ENCODE measurements at regions not wholly inside any gene's neighbourhood (a gene's known extent, or its start where the extent isn't known, plus 50 kb on each side); places are given as distances from the start of the nearest gene placed in this dataset.
"Not testable (repeated sequence)": the region's sequence is repeated elsewhere in the genome, so short reads cannot be mapped to it uniquely, and the experiment has no call there.

DNA sequence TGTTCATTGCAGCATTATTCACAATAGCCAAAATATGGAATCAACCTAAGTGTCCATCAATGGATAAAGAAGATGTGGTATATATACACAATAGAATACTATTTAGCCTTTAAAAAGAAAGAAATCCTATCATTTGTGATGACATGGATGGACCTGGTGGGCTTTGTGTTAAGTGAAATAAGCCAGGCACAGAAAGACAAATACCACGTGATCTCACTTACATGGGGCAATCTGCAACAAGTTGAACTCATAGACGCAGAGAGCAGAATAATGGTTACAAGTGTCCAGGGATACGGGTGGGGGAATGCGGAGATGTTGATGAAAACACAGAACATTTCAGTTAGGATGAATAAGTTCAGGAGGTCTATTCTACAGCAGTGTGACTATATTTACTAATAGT is 66.4 kb upstream of the ALDH1B1 start:
- DNase-seq (no peak), ATAC-seq (ENCODE audit: insufficient read depth, low read depth) (no peak)
- Histone ChIP-seq H3K9me3 (ENCODE audit: insufficient read depth, low read length, severe bottlenecking) (no peaks in the 10 kb centered on the region), H3K27me3 (ENCODE audit: insufficient read depth, low read length, poor library complexity) (no peaks in the 10 kb centered on the region), H2AFZ (ENCODE audit: low read depth, low read length) (no peak overlapping the region), H3K79me2 (ENCODE audit: insufficient read depth, low read length) (no peaks in the 10 kb centered on the region), H3K27ac (ENCODE audit: low read length) (no peak overlapping the region), H3K4me3 (ENCODE audit: low read depth in 1 of 2, low read length in 2 of 2) (no peak overlapping the region), H3K9ac (ENCODE audit: low read depth, low read length) (no peak overlapping the region), H3K4me1 (ENCODE audit: insufficient read depth, low read length) (no peaks in the 10 kb centered on the region), H3K4me2 (ENCODE audit: insufficient read depth, low read length) (no peak overlapping the region), H3K36me3 (ENCODE audit: insufficient read depth, low read length) (no peaks in the 10 kb centered on the region), H4K20me1 (ENCODE audit: insufficient read depth, low read length) (no peaks in the 10 kb centered on the region)
- TF ChIP-seq, protein P1, sequence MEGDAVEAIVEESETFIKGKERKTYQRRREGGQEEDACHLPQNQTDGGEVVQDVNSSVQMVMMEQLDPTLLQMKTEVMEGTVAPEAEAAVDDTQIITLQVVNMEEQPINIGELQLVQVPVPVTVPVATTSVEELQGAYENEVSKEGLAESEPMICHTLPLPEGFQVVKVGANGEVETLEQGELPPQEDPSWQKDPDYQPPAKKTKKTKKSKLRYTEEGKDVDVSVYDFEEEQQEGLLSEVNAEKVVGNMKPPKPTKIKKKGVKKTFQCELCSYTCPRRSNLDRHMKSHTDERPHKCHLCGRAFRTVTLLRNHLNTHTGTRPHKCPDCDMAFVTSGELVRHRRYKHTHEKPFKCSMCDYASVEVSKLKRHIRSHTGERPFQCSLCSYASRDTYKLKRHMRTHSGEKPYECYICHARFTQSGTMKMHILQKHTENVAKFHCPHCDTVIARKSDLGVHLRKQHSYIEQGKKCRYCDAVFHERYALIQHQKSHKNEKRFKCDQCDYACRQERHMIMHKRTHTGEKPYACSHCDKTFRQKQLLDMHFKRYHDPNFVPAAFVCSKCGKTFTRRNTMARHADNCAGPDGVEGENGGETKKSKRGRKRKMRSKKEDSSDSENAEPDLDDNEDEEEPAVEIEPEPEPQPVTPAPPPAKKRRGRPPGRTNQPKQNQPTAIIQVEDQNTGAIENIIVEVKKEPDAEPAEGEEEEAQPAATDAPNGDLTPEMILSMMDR (IDR thresholded peaks at IDR 0.05; ENCODE audit: borderline replicate concordance, extremely low read depth, low read length, poor library complexity, severe bottlenecking): no peak
- TF ChIP-seq EZH2 (IDR thresholded peaks at IDR 0.05; ENCODE audit: borderline replicate concordance, low read depth, low read length, severe bottlenecking): no peak

GRCh38 chr9:38324213-38324612 is 68.3 kb upstream of the ALDH1B1 start:
- H3K4me3 ChIP-seq (ENCODE audit: low read depth in 1 of 2, low read length in 2 of 2); ATAC-seq (ENCODE audit: insufficient read depth, low read depth); DNase-seq: not testable (repeated sequence)

DNA sequence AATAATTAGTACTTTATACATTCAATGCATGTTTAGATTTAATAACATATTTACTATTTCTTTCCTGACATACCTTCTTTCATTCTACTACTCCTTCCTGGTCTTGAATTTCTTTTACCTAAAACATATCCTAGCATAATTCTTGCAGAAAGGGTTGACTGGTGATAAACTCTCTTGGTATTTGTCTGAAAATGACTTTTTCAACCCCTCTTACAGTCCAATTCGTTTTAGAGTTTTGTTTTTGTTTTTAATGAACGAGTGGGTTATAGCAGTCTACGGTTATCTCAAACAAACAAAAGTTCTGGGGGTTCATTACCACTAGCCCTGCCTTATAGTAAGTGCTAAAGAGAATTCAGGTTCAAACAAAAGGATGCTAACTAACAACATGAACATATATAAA is 69.6 kb upstream of the ALDH1B1 start:
- no peak overlapping the region for H3K9ac ChIP-seq (ENCODE audit: low read depth, low read length)
- no peak overlapping the region for H3K4me3 ChIP-seq (ENCODE audit: low read depth in 1 of 2, low read length in 2 of 2)
- TF ChIP-seq EZH2 (IDR thresholded peaks at IDR 0.05; ENCODE audit: borderline replicate concordance, low read depth, low read length, severe bottlenecking): no peak
- TF ChIP-seq, protein P1 (IDR thresholded peaks at IDR 0.05; ENCODE audit: borderline replicate concordance, extremely low read depth, low read length, poor library complexity, severe bottlenecking): no peak
- no peaks in the 10 kb centered on the region for H3K79me2 ChIP-seq (ENCODE audit: insufficient read depth, low read length)
- ATAC-seq (ENCODE audit: insufficient read depth, low read depth) (no peak), DNase-seq (no peak)
- no peak overlapping the region for H3K27ac ChIP-seq (ENCODE audit: low read length)
- no peaks in the 10 kb centered on the region for H3K9me3 ChIP-seq (ENCODE audit: insufficient read depth, low read length, severe bottlenecking)
- H3K36me3 ChIP-seq (ENCODE audit: insufficient read depth, low read length): no peaks in the 10 kb centered on the region
- H3K4me2 ChIP-seq (ENCODE audit: insufficient read depth, low read length): no peak overlapping the region
- H4K20me1 ChIP-seq (ENCODE audit: insufficient read depth, low read length): no peaks in the 10 kb centered on the region
- H3K4me1 ChIP-seq (ENCODE audit: insufficient read depth, low read length): no peaks in the 10 kb centered on the region
- H3K27me3 ChIP-seq (ENCODE audit: insufficient read depth, low read length, poor library complexity): no peaks in the 10 kb centered on the region
- H2AFZ ChIP-seq (ENCODE audit: low read depth, low read length): no peak overlapping the region

More at GRCh38 chr9:38324213-38324612, 68.3 kb upstream of the ALDH1B1 start:
- H3K27me3 ChIP-seq (ENCODE audit: insufficient read depth, low read length, poor library complexity); H3K36me3 ChIP-seq (ENCODE audit: insufficient read depth, low read length); H3K4me2 ChIP-seq (ENCODE audit: insufficient read depth, low read length); H3K4me1 ChIP-seq (ENCODE audit: insufficient read depth, low read length); H3K79me2 ChIP-seq (ENCODE audit: insufficient read depth, low read length); H3K9ac ChIP-seq (ENCODE audit: low read depth, low read length); H4K20me1 ChIP-seq (ENCODE audit: insufficient read depth, low read length); H3K9me3 ChIP-seq (ENCODE audit: insufficient read depth, low read length, severe bottlenecking); H2AFZ ChIP-seq (ENCODE audit: low read depth, low read length); H3K27ac ChIP-seq (ENCODE audit: low read length): not testable (repeated sequence)

- no peak for ATAC-seq (ENCODE audit: insufficient read depth, low read depth)
- no peaks in the 10 kb centered on the region for H4K20me1 ChIP-seq (ENCODE audit: insufficient read depth, low read length)
- no peak overlapping the region for H2AFZ ChIP-seq (ENCODE audit: low read depth, low read length)
- no peaks in the 10 kb centered on the region for H3K9me3 ChIP-seq (ENCODE audit: insufficient read depth, low read length, severe bottlenecking)
- H3K79me2 ChIP-seq (ENCODE audit: insufficient read depth, low read length): no peaks in the 10 kb centered on the region
- DNase-seq: no peak
- no peak overlapping the region for H3K9ac ChIP-seq (ENCODE audit: low read depth, low read length)
- no peak for TF ChIP-seq EZH2 (IDR thresholded peaks at IDR 0.05; ENCODE audit: borderline replicate concordance, low read depth, low read length, severe bottlenecking)
- TF ChIP-seq, protein P1 (IDR thresholded peaks at IDR 0.05; ENCODE audit: borderline replicate concordance, extremely low read depth, low read length, poor library complexity, severe bottlenecking): no peak
- no peaks in the 10 kb centered on the region for H3K27me3 ChIP-seq (ENCODE audit: insufficient read depth, low read length, poor library complexity)
- H3K36me3 ChIP-seq (ENCODE audit: insufficient read depth, low read length): no peaks in the 10 kb centered on the region
- H3K4me1 ChIP-seq (ENCODE audit: insufficient read depth, low read length): no peaks in the 10 kb centered on the region
- no peak overlapping the region for H3K4me3 ChIP-seq (ENCODE audit: low read depth in 1 of 2, low read length in 2 of 2)
- no peak overlapping the region for H3K4me2 ChIP-seq (ENCODE audit: insufficient read depth, low read length)
- no peak overlapping the region for H3K27ac ChIP-seq (ENCODE audit: low read length)
Observed at GRCh38 chr9:38319496-38320173, 72.9 kb upstream of the ALDH1B1 start.

Data from DND-41 (cell line).